NAMALWA (cell line): ENCODE measurements at regions not wholly inside any gene's neighbourhood (a gene's known extent, or its start where the extent isn't known, plus 50 kb on each side); places are given as distances from the start of the nearest gene placed in this dataset.

Experiments
- DNase-seq: peaks from one replicate; pipeline ENCODE4 v3.0.0-alpha.2; 2015; ENCODE audit warnings: low spot score

GRCh38 chr15:53462651-53463050, 296.8 kb downstream of the WDR72 start:
- no peak for DNase-seq

GRCh38 chr15:53461677-53462076, 297.8 kb downstream of the WDR72 start:
- no peak for DNase-seq

- DNase-seq, result no peak
Observed at GRCh38 chr15:53458736-53459135, 300.7 kb downstream of the WDR72 start.

- DNase-seq, result no peak
Observed at GRCh38 chr15:53457479-53457878, 302.0 kb downstream of the WDR72 start.

- no peak for DNase-seq
Observed at GRCh38 chr15:53454843-53455721, 304.4 kb downstream of the WDR72 start.

GRCh38 chr15:53454535-53454842, 305.0 kb downstream of the WDR72 start:
- DNase-seq, result no peak

- DNase-seq, result no peak
Observed at GRCh38 chr15:53453253-53454105, 306.0 kb downstream of the WDR72 start.

GRCh38 chr15:53448232-53449015, 311.0 kb downstream of the WDR72 start:
- DNase-seq, result no peak

GRCh38 chr15:53447742-53448141, 311.7 kb downstream of the WDR72 start:
- no peak for DNase-seq

- no peak for DNase-seq
Observed at GRCh38 chr15:53447053-53447574, 312.3 kb downstream of the WDR72 start.

- DNase-seq, result no peak
Observed at GRCh38 chr15:53446376-53446775, 313.1 kb downstream of the WDR72 start.

GRCh38 chr15:53445531-53445930, 313.9 kb downstream of the WDR72 start:
- no peak for DNase-seq

- DNase-seq, result no peak
Observed at GRCh38 chr15:53437985-53438841, 321.2 kb downstream of the WDR72 start.

GRCh38 chr15:53437366-53437765, 322.1 kb downstream of the WDR72 start:
- no peak for DNase-seq

- DNase-seq, result no peak
Observed at GRCh38 chr15:53434174-53434678, 325.2 kb downstream of the WDR72 start.

GRCh38 chr15:53416219-53416940, 343.1 kb downstream of the WDR72 start:
- DNase-seq, result no peak

- DNase-seq, result no peak
Observed at GRCh38 chr15:53414167-53414566, 345.3 kb downstream of the WDR72 start.

GRCh38 chr15:53412542-53412941, 346.9 kb downstream of the WDR72 start:
- no peak for DNase-seq

- no peak for DNase-seq
Observed at GRCh38 chr15:53404930-53405493, 354.5 kb downstream of the WDR72 start.

- DNase-seq, result no peak
Observed at GRCh38 chr15:53401503-53401902, 358.0 kb downstream of the WDR72 start.
